ENCODE measurements at regions not wholly inside any gene's neighbourhood (a gene's known extent, or its start where the extent isn't known, plus 50 kb on each side); places are given as distances from the start of the nearest gene placed in this dataset.

DNA sequence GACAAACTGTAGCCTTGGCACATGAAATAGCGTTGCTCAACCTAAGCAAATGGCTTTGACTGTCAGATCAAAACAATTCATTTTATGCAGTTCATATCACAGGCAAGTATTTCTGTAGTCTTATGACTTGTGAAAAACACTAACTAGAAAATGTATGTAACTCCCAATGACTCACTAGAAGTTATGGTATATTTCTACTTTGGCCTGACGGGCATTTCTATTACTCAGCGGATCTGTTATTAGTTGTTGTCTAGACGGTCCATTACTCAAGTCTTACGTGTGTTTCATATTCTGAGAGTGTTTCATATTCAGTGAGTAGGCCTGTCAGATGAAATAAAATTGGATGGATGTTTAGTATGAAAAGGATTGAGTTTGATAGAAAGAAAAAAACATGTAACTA, 880.9 kb downstream of the PRIM2 start:
- no peak overlapping the region for H2BK5ac ChIP-seq (ENCODE audit: low read depth, low read length)
- no peak overlapping the region for H3K23ac ChIP-seq (ENCODE audit: insufficient read length)
- H3K36me3 ChIP-seq (ENCODE audit: control insufficient read depth in 2 of 4, insufficient read depth in 4 of 4, low read length in 3 of 4) = no peaks in the 10 kb centered on the region
- no peak overlapping the region for H2BK12ac ChIP-seq (ENCODE audit: low read depth, low read length)
- H2AFZ ChIP-seq (ENCODE audit: low read length) = no peak overlapping the region
- WGBS, 2 experiments (ENCODE audit: extremely low coverage in 1 of 2, insufficient coverage in 1 of 2, insufficient read length in 1 of 2, insufficient replicate concordance in 2 of 2, low coverage in 1 of 2, low lambda C conversion rate in 2 of 2, missing lambda C conversion rate in 1 of 2) = 73% methylated on average over 5 of the region's 5 CpGs; no CpG with 5 or more reads in 1 of the 2 experiments
- no peak overlapping the region for H3K18ac ChIP-seq (ENCODE audit: extremely low read depth, low read length)
- no peak overlapping the region for H3K27ac ChIP-seq (ENCODE audit: low read depth, low read length)
- no peak overlapping the region for H4K5ac ChIP-seq (ENCODE audit: insufficient read length, low read depth, low read length)
- no peak overlapping the region for H3K14ac ChIP-seq (ENCODE audit: insufficient read length)
- H3K4me2 ChIP-seq (ENCODE audit: insufficient read depth in 1 of 2, low read depth in 2 of 2, low read length in 2 of 2) = no peak overlapping the region
- no peak overlapping the region for H3K9ac ChIP-seq (replicated peaks in 1 of 4; ENCODE audit: extremely low read depth in 1 of 4, low read depth in 3 of 4, low read length in 3 of 4)
- H4K20me1 ChIP-seq (replicated peaks in 1 of 2; ENCODE audit: control insufficient read depth in 1 of 2, insufficient read depth in 2 of 2, low read length in 2 of 2) = no peaks in the 10 kb centered on the region
- H3K4ac ChIP-seq (replicated peaks; ENCODE audit: insufficient read length, low read depth, low read length) = no peak overlapping the region
- H3K9me3 ChIP-seq (ENCODE audit: insufficient read depth in 2 of 2, low read depth in 1 of 2, low read length in 1 of 2) = peaks cover 3 to 14% of the 10 kb centered on the region in 2 experiments; a peak in 2 of 4 replicates
- no peaks in the 10 kb centered on the region for H3K79me2 ChIP-seq (ENCODE audit: control insufficient read depth in 1 of 2, insufficient read depth in 2 of 2, low read length in 2 of 2)
- no peaks in the 10 kb centered on the region for H3K27me3 ChIP-seq (replicated peaks in 1 of 4; ENCODE audit: control insufficient read depth in 3 of 4, extremely low read depth in 1 of 4, insufficient read depth in 3 of 4, low read length in 3 of 4)
- no peak overlapping the region for H2BK15ac ChIP-seq (ENCODE audit: low read length)
- no peaks in the 10 kb centered on the region for H3K23me2 ChIP-seq (ENCODE audit: low read depth, low read length)
- H4K8ac ChIP-seq (ENCODE audit: extremely low read depth, insufficient read depth, low read length) = no peak overlapping the region
- H3K4me3 ChIP-seq (ENCODE audit: extremely low read depth in 1 of 4, insufficient read depth in 2 of 4, low read depth in 3 of 4, low read length in 4 of 4) = no peak overlapping the region
- no peak overlapping the region for H2BK120ac ChIP-seq (replicated peaks; ENCODE audit: low read depth, low read length)
- no peak for FAIRE-seq
- H3K79me1 ChIP-seq (ENCODE audit: low read depth, low read length) = no peaks in the 10 kb centered on the region
- no peak overlapping the region for H2BK20ac ChIP-seq (ENCODE audit: low read length)
- H3K4me1 ChIP-seq (replicated peaks in 1 of 4; ENCODE audit: control insufficient read depth in 3 of 4, insufficient read depth in 4 of 4, low read length in 3 of 4) = no peaks in the 10 kb centered on the region
- ChIA-PET POLR2A (ENCODE audit: partially characterized antibody) (no interaction called here), CTCF (ENCODE audit: partially characterized antibody) (no interaction called here)
- DNase-seq (ENCODE audit: low read depth in 1 of 2, low spot score in 2 of 2) = no peak
- no peak overlapping the region for H3K56ac ChIP-seq (replicated peaks; ENCODE audit: insufficient read length, low read depth, low read length)
- H4K91ac ChIP-seq (replicated peaks; ENCODE audit: insufficient read length, low read length) = no peak overlapping the region
- H2AK5ac ChIP-seq (ENCODE audit: low read depth, low read length) = no peak overlapping the region
- TF ChIP-seq TEAD4 (IDR thresholded peaks at IDR 0.05; ENCODE audit: low read depth, low read length) = no peak
- TF ChIP-seq, protein P1, sequence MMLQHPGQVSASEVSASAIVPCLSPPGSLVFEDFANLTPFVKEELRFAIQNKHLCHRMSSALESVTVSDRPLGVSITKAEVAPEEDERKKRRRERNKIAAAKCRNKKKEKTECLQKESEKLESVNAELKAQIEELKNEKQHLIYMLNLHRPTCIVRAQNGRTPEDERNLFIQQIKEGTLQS (IDR thresholded peaks at IDR 0.05; ENCODE audit: insufficient read depth, low read depth, low read length) = no peak
- no peak for TF ChIP-seq BCL11A (IDR thresholded peaks at IDR 0.05; ENCODE audit: low read depth in 2 of 2, low read length in 2 of 2)
- TF ChIP-seq JUN (IDR thresholded peaks at IDR 0.05; ENCODE audit: low read depth, low read length) = no peak
- no peak for TF ChIP-seq CEBPB (IDR thresholded peaks at IDR 0.05; ENCODE audit: low read depth, low read length)
- no peak for TF ChIP-seq TBP (IDR thresholded peaks at IDR 0.05; ENCODE audit: low read depth, low read length)
- no peak for TF ChIP-seq GABPA (IDR thresholded peaks at IDR 0.05; ENCODE audit: borderline replicate concordance, insufficient read depth, low read length)
- no peak for TF ChIP-seq RAD21 (IDR thresholded peaks at IDR 0.05 in 1 of 2, conservative IDR thresholded peaks at IDR 0.05 in 1 of 2; ENCODE audit: low read depth in 2 of 2, low read length in 2 of 2)
- TF ChIP-seq SP4 (IDR thresholded peaks at IDR 0.05; ENCODE audit: low read length) = no peak
- no peak for TF ChIP-seq TAF1 (IDR thresholded peaks at IDR 0.05; ENCODE audit: low read depth, low read length)
- TF ChIP-seq, protein P2, sequence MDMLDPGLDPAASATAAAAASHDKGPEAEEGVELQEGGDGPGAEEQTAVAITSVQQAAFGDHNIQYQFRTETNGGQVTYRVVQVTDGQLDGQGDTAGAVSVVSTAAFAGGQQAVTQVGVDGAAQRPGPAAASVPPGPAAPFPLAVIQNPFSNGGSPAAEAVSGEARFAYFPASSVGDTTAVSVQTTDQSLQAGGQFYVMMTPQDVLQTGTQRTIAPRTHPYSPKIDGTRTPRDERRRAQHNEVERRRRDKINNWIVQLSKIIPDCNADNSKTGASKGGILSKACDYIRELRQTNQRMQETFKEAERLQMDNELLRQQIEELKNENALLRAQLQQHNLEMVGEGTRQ (IDR thresholded peaks at IDR 0.05; ENCODE audit: low read length) = no peak
- no peak for TF ChIP-seq RNF2 (IDR thresholded peaks at IDR 0.05; ENCODE audit: borderline replicate concordance, low read depth, low read length, missing control alignments, poor library complexity, severe bottlenecking)
- no peak for TF ChIP-seq CBX8 (IDR thresholded peaks at IDR 0.05; ENCODE audit: borderline replicate concordance, low read depth, low read length)
